HG03469 (cell line): ENCODE measurements at regions not wholly inside any gene's neighbourhood (a gene's known extent, or its start where the extent isn't known, plus 50 kb on each side); places are given as distances from the start of the nearest gene placed in this dataset.
"Not testable (repeated sequence)": the region's sequence is repeated elsewhere in the genome, so short reads cannot be mapped to it uniquely, and the experiment has no call there.

Experiments
- ATAC-seq: cut with Tn5 transposase; IDR thresholded peaks from one replicate; pipeline ENCODE4 v1.9.1; 2021; ENCODE audit warnings: mild to moderate bottlenecking, moderate library complexity, moderate number of reproducible peaks; ENCODE audit not compliant: unreplicated experiment

DNA sequence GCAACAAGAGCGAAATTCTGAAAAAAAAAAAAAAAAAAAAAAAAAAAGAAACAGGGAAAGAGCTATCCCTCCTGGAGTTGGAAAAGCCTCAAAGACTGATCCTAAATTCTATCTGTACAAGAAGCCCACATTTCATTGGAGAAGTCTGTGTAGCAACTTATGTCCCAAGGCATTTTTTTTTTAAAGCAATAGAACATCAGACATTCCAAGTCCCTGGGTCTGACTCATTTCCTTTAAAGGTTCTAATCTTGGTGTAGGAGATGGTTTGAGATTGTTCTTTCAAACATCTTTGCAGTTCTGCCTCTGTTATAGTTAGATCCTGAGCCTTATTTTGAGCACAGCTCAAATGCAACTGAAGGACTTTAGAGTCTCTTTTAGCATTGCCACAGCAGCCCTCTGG is 706.5 kb upstream of the MIR17HG start:
- ATAC-seq = no peak

DNA sequence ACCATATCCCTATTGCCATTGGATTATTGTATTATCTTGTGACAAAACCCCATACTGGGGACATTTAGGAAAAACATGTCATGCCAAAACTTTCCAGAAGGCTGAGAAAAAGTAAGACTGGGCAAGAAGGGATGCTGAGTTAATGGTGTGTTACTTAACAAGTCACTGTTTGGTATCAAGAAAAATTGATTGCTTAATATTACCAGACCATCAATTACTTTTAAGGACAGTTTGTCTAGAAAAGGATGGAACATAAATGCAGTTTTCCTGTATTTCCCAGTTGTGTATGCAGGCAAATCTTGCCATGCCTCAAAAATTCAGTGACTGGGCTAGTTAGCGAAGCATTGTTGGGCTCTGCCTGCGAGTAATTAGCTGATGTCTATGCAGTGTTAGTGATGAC is 705.6 kb upstream of the MIR17HG start:
- no peak for ATAC-seq

GRCh38 chr13:90645582-90645981 is 701.9 kb upstream of the MIR17HG start:
- ATAC-seq = no peak

GRCh38 chr13:90648497-90648896 is 699.0 kb upstream of the MIR17HG start:
- ATAC-seq = no peak

GRCh38 chr13:90652036-90652435 is 695.5 kb upstream of the MIR17HG start:
- no peak for ATAC-seq

GRCh38 chr13:90654970-90655369 is 692.5 kb upstream of the MIR17HG start:
- ATAC-seq = no peak

- ATAC-seq = not testable (repeated sequence)
Measured at GRCh38 chr13:90664200-90664599, 683.3 kb upstream of the MIR17HG start.

DNA sequence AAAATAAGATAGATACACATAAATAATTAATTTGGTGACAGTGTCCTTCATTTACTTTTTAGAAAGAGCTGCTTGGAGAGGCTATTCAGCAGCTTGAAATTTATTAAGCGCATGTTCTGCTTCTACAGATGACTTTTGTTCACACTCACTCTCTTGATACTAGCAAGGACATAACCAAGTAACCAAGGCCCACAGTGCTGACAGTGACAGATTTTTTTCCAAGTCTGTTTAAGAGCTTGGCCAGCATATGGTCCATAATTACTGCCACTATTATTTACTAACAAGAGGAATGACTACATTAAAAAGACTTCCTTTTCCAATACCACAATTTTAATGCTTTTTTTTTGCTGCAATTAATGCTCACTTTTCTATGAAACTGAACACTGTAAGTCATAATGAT is 673.7 kb upstream of the MIR17HG start:
- no peak for ATAC-seq

GRCh38 chr13:90675129-90675528 is 672.4 kb upstream of the MIR17HG start:
- no peak for ATAC-seq

DNA sequence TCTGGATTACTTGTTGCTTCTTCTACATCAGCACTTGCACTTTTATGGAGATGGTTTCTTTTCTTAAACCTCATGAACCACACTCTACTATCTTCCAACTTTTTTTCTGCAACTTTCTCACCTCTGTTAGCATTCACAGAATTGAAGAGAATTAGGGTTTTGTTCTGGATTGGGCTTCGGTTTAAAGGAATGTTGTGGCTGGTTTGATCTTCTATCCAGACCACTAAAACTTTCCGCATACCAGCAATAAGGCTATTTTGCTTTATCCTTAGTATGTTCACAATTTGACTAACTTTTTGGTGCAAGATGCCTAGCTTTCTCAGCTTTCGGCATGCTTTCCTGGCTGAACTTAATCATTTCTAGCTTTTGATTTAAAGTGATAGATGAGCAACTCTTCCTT is 666.7 kb upstream of the MIR17HG start:
- ATAC-seq = no peak

DNA sequence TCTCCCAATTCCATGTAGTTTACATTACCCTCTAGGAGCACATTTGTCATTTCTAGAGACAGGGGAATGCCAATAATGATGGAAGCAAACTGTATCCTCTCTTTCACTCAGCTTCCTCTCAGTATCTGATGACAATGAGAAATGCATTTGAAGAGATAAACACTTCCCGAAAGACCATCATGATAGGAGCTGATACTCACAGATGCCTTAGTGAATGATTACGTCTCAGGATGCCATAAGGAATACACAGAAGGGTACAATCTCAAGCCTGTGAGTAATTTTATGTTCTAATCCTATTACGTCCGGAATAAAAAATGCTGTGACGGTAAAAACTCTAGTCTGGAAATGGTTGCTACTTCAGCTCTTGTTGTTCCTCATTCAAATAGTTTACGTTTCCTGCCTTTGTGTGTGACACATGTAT is 663.8 kb upstream of the MIR17HG start:
- no peak for ATAC-seq

DNA sequence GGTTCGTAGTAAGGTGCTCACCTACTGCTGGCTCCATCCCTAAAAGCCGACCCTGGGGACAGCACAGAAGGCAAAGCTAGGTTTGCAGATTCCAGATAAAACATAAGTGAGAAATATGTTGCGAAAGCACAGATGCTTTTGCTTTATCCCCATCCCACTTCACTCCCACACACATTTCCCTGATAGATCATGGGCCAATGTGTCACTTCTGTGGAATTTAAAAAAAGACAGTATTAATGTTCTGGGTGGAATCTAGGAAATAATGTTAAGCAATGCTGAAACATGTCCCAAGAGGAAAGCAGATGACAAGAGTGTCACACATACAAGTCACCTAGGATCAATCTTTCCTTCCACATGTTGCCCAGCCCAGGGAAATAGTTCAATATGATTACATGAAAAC is 661.0 kb upstream of the MIR17HG start:
- no peak for ATAC-seq

- no peak for ATAC-seq
Measured at GRCh38 chr13:90689111-90689510, 658.4 kb upstream of the MIR17HG start.

DNA sequence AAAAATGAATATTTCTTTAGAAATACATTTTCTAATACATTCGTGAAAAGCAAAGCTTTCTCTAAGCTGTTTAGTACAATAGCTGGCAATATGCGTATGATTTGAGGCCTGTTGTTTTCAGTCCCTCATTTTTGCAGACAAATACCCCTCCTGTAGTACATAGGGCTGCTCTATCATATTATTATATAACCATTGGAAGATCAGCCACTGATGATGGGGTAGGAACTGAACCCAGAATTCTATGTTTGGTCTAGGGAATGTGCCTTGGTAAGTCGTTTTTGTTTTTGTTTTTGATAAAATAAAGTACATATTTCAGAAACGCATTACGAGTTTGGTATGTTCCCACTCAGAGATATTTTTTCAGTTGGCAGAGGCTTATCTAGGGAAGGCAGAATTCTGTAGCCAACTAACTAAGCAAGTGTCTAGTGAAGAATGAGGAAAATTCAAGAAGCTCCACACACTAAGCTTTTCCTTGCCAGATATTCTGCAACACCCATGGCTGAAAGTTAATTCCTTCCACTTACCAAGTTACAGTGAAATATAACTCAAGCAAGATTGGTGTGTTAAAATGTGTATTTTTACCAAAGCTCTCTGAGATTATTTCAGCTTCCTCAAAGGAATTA is 656.9 kb upstream of the MIR17HG start:
- no peak for ATAC-seq

DNA sequence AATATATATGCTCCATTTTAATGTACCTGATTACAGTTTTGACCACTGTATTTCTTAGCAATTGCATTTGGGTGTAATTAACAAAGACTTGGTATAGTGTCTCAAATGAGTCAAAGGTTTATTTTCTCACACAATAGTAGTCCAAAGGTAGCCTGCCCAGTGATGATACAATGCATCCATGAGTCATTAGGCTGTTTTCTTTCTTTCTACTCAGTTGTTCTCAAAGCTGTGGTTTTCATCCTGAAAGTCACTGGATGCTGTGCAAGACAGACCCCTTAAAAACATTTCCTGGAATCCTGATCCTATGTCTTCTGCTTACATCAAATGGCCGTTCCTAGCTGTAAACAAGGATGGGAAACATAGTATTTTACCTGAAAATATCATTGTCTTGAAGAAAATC is 651.2 kb upstream of the MIR17HG start:
- ATAC-seq = no peak

- no peak for ATAC-seq
Measured at GRCh38 chr13:90696656-90697055, 650.8 kb upstream of the MIR17HG start.

DNA sequence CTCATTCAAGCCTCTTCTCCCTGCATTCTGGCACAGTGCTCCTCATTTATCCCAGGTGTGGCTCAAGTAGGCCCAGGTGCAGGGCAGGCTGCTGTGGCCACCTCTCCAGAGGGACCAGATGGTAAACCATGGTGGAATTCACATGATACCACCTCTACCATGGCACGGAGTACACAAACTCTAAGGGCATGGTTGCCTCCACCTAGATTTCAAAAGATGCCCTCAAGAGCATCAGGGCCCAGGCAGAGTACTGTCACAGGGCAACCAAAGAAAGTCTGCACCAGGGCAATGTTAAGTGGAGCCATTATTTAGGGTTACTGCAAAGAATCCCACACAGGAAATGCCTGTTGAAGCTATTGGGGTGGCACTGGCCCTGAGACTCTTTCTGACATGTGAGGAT is 647.1 kb upstream of the MIR17HG start:
- no peak for ATAC-seq

GRCh38 chr13:90701264-90701663 is 646.2 kb upstream of the MIR17HG start:
- no peak for ATAC-seq

DNA sequence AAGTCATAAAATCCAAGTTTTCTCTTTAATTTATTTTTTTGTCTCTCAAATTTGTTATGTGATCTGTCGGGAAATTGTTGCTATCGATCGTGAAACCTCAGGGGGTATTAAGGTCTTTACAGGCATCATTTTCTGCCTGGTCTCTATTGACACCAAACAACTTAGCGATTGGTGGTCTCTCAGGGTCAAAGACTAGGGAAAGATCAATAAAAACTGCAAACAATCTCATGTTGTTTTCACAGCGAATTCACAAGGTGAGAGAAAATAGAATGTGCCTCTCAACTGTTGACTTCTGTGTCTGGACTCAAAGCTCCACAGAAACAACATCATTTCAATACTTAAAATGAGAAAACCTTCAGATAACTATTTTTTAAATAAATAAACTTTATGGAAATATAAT is 645.4 kb upstream of the MIR17HG start:
- no peak for ATAC-seq

- no peak for ATAC-seq
Measured at GRCh38 chr13:90706631-90707030, 640.9 kb upstream of the MIR17HG start.

- no peak for ATAC-seq
Measured at GRCh38 chr13:90708128-90708527, 639.4 kb upstream of the MIR17HG start.

DNA sequence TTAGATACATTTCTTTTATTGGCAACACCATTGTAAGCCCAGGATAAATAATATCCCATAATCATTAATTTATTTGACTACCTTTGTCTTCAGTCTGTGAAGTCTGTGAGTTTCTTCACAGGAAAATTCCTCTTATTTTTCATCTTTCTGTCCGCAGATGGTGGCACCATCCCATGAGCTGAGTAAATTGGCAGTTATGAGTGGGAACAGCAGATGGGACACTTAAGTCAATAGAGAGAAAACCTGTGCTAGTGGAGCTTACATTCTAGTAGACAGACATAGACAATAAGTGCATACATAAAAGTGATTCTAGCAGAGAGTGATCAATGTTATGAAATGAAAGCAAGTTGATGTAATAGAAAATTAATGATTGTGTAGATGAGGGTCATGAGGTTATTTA is 638.2 kb upstream of the MIR17HG start:
- ATAC-seq = no peak

DNA sequence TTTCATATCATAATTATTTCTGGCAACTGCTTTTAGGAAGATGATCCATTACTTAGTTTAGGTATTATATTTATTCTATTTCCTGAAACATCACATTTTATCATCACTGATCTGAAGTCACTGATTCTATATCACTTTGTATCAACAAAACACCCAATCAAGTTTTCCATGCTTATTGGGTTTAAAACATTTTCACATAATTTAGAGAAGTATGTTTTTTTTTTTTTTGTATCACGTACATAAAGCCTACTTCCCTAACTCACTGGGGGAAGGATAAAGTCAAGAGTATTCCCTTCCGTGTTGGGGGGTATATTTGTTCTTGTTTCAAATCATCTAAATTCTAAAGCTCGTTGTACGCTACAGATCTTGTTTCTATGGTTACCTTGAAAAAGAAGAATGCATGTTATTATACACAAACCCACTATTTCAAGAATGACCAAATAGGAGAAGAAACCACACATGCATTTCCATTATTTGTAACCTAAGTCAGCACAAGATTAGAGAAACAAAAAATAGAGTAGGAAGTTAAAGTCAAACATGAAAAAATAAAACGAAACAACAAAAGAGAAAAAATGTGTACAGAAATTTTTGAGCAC is 637.2 kb upstream of the MIR17HG start:
- no peak for ATAC-seq
